Keratinocyte (primary cell): ENCODE measurements at regions not wholly inside any gene's neighbourhood (a gene's known extent, or its start where the extent isn't known, plus 50 kb on each side); places are given as distances from the start of the nearest gene placed in this dataset.

Experiments
- DNase-seq: peaks from one replicate; pipeline ENCODE4 v3.0.0-alpha.2; 2011; ENCODE audit warnings: low read depth, missing footprints, low spot score
- FAIRE-seq: peaks from 2 replicates; lab custom pipeline; 2011; peaks lifted over from hg19 to GRCh38; lab: Jason Lieb, UNC
- H2AFZ ChIP-seq: 2 replicates; pipeline ENCODE4 v1.6.0; 2012; ENCODE audit warnings: low read length, control low read depth, inconsistent platforms; ENCODE audit not compliant: control insufficient read depth
- H3K27ac ChIP-seq: 2 replicates; pipeline ENCODE4 v1.5.1; 2011; ENCODE audit warnings: low read length; ENCODE audit not compliant: control insufficient read depth, insufficient read depth
- H3K27me3 ChIP-seq: 3 replicates; pipeline ENCODE4 v1.6.0; 2011; ENCODE audit warnings: low read length; ENCODE audit not compliant: control insufficient read depth, insufficient read depth; ENCODE audit errors: extremely low read depth
- H3K36me3 ChIP-seq, 2 experiments: 2 replicates in 1 of 2; 3 replicates in 1 of 2; pipeline ENCODE4 v1.5.1; 2011; ENCODE audit warnings: low read length in 2 of 2, mild to moderate bottlenecking in 1 of 2; ENCODE audit not compliant: control insufficient read depth in 2 of 2, insufficient read depth in 2 of 2; ENCODE audit errors: extremely low read depth in 1 of 2
- H3K4me1 ChIP-seq: 3 replicates; pipeline ENCODE4 v1.5.1; 2011; ENCODE audit warnings: low read length; ENCODE audit not compliant: control insufficient read depth, insufficient read depth; ENCODE audit errors: extremely low read depth
- H3K4me2 ChIP-seq: 3 replicates; pipeline ENCODE4 v1.6.0; 2011; ENCODE audit warnings: low read depth, low read length; ENCODE audit not compliant: control insufficient read depth, insufficient read depth; ENCODE audit errors: extremely low read depth
- H3K4me3 ChIP-seq, 3 experiments: fragments of 200-600 bp in 1 of 3; sonication (generic) in 1 of 3; 2 replicates in 2 of 3; 3 replicates in 1 of 3; pipeline ENCODE4 v1.5.1; 2011 to 2016; ENCODE audit warnings: low read length in 3 of 3, mild to moderate bottlenecking in 3 of 3, control low read depth in 2 of 3, inconsistent platforms in 1 of 3, low read depth in 1 of 3, mixed read lengths in 1 of 3, mixed run types in 1 of 3, moderate library complexity in 1 of 3; ENCODE audit not compliant: control insufficient read depth in 2 of 3, insufficient read depth in 2 of 3; ENCODE audit errors: extremely low read depth in 1 of 3
- H3K79me2 ChIP-seq: 2 replicates; pipeline ENCODE4 v1.6.0; 2012; ENCODE audit warnings: low read length; ENCODE audit not compliant: control insufficient read depth, insufficient read depth
- H3K9ac ChIP-seq: 3 replicates; pipeline ENCODE4 v1.6.0; 2011; ENCODE audit warnings: low read length; ENCODE audit not compliant: control insufficient read depth, insufficient read depth; ENCODE audit errors: extremely low read depth
- H3K9me1 ChIP-seq: 3 replicates; pipeline ENCODE4 v1.6.0; 2011; ENCODE audit warnings: low read length; ENCODE audit not compliant: control insufficient read depth, insufficient read depth; ENCODE audit errors: extremely low read depth
- H3K9me3 ChIP-seq: 2 replicates; pipeline ENCODE4 v1.5.1; 2012; ENCODE audit warnings: low read depth, low read length; ENCODE audit not compliant: control insufficient read depth
- H4K20me1 ChIP-seq: 3 replicates; pipeline ENCODE4 v1.6.0; 2011; ENCODE audit warnings: low read length; ENCODE audit not compliant: control insufficient read depth, insufficient read depth; ENCODE audit errors: extremely low read depth
- CTCF ChIP-seq, 3 experiments: IDR thresholded peaks in 1 of 3; conservative IDR thresholded peaks in 1 of 3; optimal IDR thresholded peaks in 1 of 3; 2 replicates in 2 of 3; 3 replicates in 1 of 3; pipeline versions ENCODE3 to v1.5.1; 2011; ENCODE audit warnings: low read length in 3 of 3, mild to moderate bottlenecking in 3 of 3, moderate library complexity in 2 of 3, control low read depth in 1 of 3, inconsistent platforms in 1 of 3; ENCODE audit not compliant: insufficient read depth in 2 of 3; ENCODE audit errors: extremely low read depth in 1 of 3
- EZH2 ChIP-seq: IDR thresholded peaks from one replicate; pipeline ENCODE4 v1.6.1; 2012; ENCODE audit warnings: inconsistent platforms, mild to moderate bottlenecking, low read length, moderate library complexity
- dilution Hi-C: fragments of 300-500 bp; cut with MboI; formaldehyde crosslinking; loops from one replicate; pipeline ENCODE4 v1.7.0; 2020; ENCODE audit warnings: low sequenced_read_pairs; ENCODE audit not compliant: extremely low pct_ligation_motif_present

DNA sequence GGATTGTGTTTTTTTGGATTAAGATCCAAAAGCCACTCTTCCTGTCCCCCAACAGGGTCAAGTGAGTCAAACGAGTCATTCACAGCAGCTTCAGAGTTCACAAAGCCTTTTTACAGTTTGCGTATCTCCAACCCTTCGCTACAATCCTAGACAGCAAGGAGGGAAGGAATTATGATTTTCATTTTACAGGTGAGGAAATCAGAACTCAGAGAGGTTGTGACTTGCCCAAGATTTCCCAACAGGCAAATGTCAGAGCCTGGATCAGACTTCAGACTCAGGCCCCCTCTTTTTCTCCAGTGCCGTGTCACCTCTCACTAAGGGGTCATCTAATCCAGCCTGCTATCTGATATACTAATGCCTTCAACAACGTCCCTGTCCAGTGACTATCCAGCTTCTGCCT lies 72.1 kb upstream of the XPA start:
- FAIRE-seq (peak; percentile 41), DNase-seq (no peak)
- Histone ChIP-seq H3K36me3 (no peaks in the 10 kb centered on the region), H3K27me3 (no peaks in the 10 kb centered on the region), H3K4me2 (peak overlapping the region; percentile 68), H3K27ac (peak overlapping the region; percentile 19), H3K4me3 (peak overlapping the region in 1 of 3 experiments; percentile 5), H4K20me1 (no peaks in the 10 kb centered on the region), H3K79me2 (no peaks in the 10 kb centered on the region), H3K9ac (no peak overlapping the region), H3K9me1 (no peaks in the 10 kb centered on the region), H3K4me1 (peaks cover 39% of the 10 kb centered on the region), H2AFZ (no peak overlapping the region), H3K9me3 (no peaks in the 10 kb centered on the region)
- TF ChIP-seq CTCF (optimal IDR thresholded peaks at IDR 0.05 in 1 of 3, IDR thresholded peaks at IDR 0.05 in 1 of 3, conservative IDR thresholded peaks at IDR 0.05 in 1 of 3; ENCODE audit: extremely low read depth in 1 of 3, insufficient read depth in 2 of 3, low read length in 3 of 3) (no peak), EZH2 (no peak)
- dilution Hi-C loops = loop anchor here (10.0 kb wide), 1 partner anchor 86 kb away; the partner anchor contains the start of gene FOXE1

DNA sequence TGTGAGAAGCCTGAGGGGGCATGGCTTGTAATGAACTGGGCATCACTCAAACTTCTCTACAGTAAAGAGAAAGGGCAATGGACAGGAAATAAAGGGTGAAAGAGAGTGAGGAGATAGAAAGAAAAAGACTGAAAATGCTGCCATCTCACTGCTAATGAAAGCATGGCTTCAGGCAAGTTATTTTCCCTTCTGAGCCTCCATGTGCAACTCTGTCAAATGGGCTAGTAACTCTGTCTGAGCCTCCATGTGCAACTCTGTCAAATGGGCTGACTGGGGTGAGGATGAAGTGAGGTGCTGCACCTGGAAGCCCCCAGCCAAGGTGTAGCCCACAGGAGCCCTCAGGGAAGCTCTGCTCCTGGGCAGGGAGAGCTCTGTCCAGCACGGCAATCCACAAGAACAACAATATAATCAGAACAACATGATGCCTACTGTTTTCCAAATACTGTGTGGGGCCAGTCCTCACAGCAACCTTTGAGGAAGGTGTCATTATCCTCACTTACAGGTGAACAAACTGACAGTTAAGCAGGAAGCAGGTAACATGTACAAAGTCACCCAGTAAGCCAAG lies 73.8 kb upstream of the XPA start:
- Histone ChIP-seq H3K27me3 (no peaks in the 10 kb centered on the region), H3K27ac (no peak overlapping the region), H3K79me2 (no peaks in the 10 kb centered on the region), H4K20me1 (no peaks in the 10 kb centered on the region), H3K4me1 (peaks cover 36% of the 10 kb centered on the region), H3K9ac (no peak overlapping the region), H3K4me2 (no peak overlapping the region), H3K9me1 (no peaks in the 10 kb centered on the region), H3K36me3 (no peaks in the 10 kb centered on the region), H2AFZ (no peak overlapping the region), H3K9me3 (no peaks in the 10 kb centered on the region), H3K4me3 (no peak overlapping the region)
- dilution Hi-C loops = no loop called here
- TF ChIP-seq EZH2 (no peak), CTCF (optimal IDR thresholded peaks at IDR 0.05 in 1 of 3, IDR thresholded peaks at IDR 0.05 in 1 of 3, conservative IDR thresholded peaks at IDR 0.05 in 1 of 3; ENCODE audit: extremely low read depth in 1 of 3, insufficient read depth in 2 of 3, low read length in 3 of 3) (no peak)
- DNase-seq (no peak), FAIRE-seq (no peak)
